ENCODE measurements at regions not wholly inside any gene's neighbourhood (a gene's known extent, or its start where the extent isn't known, plus 50 kb on each side); places are given as distances from the start of the nearest gene placed in this dataset.

- TF ChIP-seq CTCF (optimal IDR thresholded peaks at IDR 0.05 in 1 of 3, IDR thresholded peaks at IDR 0.05 in 1 of 3, conservative IDR thresholded peaks at IDR 0.05 in 1 of 3; ENCODE audit: extremely low read depth in 1 of 3, insufficient read depth in 2 of 3, low read length in 3 of 3) (no peak), EZH2 (IDR thresholded peaks at IDR 0.05; ENCODE audit: low read length) (no peak)
Measured at GRCh38 chr13:110797230-110797877, 83.9 kb downstream of the ING1 start.
